Activated naive CD8-positive, alpha-beta T cell treated with anti-CD3 and anti-CD28 coated beads for 36 hours (primary cell): ENCODE measurements at regions not wholly inside any gene's neighbourhood (a gene's known extent, or its start where the extent isn't known, plus 50 kb on each side); places are given as distances from the start of the nearest gene placed in this dataset.
"Not testable (repeated sequence)": the region's sequence is repeated elsewhere in the genome, so short reads cannot be mapped to it uniquely, and the experiment has no call there.

ENCODE experiments used
- DNase-seq: peaks from one replicate; pipeline ENCODE4 v3.0.0; 2021
- H3K27ac Mint-ChIP-seq: one replicate; pipeline ENCODE4 v1.8.0; 2022; ENCODE audit warnings: mild to moderate bottlenecking, moderate library complexity, mixed read lengths
- H3K27me3 Mint-ChIP-seq: one replicate; pipeline ENCODE4 v1.8.0; 2022; ENCODE audit warnings: mild to moderate bottlenecking, mixed read lengths
- H3K36me3 Mint-ChIP-seq: one replicate; pipeline ENCODE4 v1.8.0; 2021; ENCODE audit warnings: mild to moderate bottlenecking, mixed read lengths
- H3K4me1 Mint-ChIP-seq: one replicate; pipeline ENCODE4 v1.8.0; 2021; ENCODE audit warnings: mixed read lengths
- H3K4me3 Mint-ChIP-seq: one replicate; pipeline ENCODE4 v1.8.0; 2022; ENCODE audit warnings: mild to moderate bottlenecking, moderate library complexity, mixed read lengths
- H3K9me3 Mint-ChIP-seq: one replicate; pipeline ENCODE4 v1.8.0; 2022; ENCODE audit warnings: mixed read lengths

- Mint-ChIP-seq H3K27ac (no peak overlapping the region), H3K27me3 (no peaks in the 10 kb centered on the region), H3K4me3 (no peak overlapping the region), H3K4me1 (no peaks in the 10 kb centered on the region), H3K36me3 (no peaks in the 10 kb centered on the region), H3K9me3 (no peaks in the 10 kb centered on the region)
- no peak for DNase-seq
Measured at GRCh38 chr15:46034755-46035154, 399.9 kb downstream of the SQOR start.

DNA sequence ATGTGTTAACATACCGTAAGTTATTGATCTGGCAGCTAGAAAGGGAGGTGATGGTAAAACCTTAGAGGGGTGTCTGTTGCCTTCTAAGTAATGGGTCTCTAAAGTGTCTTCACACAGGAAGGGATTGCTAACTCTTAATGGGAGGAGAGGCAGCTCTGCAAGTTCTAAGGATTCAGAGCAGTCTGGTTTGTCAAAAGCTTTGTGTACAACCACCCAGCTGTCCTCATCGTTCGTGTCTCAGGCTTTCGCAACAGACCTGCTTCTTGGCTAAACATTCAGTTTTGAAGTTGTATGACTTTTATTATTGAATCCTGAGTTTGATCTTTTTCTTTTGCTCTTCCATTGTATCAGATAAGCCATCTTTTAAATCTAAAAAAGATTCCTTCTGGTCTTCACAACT, 404.9 kb downstream of the SQOR start:
- Mint-ChIP-seq H3K36me3 (no peaks in the 10 kb centered on the region), H3K9me3 (no peaks in the 10 kb centered on the region), H3K4me3 (no peak overlapping the region), H3K4me1 (no peaks in the 10 kb centered on the region), H3K27ac (no peak overlapping the region), H3K27me3 (no peaks in the 10 kb centered on the region)
- DNase-seq, result no peak

DNA sequence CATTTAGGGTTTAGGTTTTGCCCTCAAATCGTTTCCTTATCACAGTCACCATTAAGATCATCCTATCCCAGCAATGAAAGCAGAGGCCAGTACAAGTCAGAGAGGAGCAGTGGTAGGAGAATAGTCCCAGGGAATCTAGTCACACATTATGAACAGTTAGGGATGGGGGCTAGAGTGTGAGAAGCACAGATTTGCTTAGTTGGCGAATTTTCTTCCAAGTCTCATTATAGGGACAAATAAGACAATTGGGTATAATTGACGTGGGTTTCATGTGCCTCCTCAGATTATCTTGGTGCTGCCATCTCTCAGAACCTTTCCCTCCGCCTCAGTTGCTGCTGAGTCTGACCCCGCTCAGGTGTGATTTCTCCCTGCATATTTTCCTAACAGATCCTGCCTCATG, 407.1 kb downstream of the SQOR start:
- Mint-ChIP-seq H3K27me3 (no peaks in the 10 kb centered on the region), H3K27ac (no peak overlapping the region), H3K36me3 (no peaks in the 10 kb centered on the region), H3K9me3 (no peaks in the 10 kb centered on the region), H3K4me1 (no peaks in the 10 kb centered on the region), H3K4me3 (no peak overlapping the region)
- DNase-seq, result no peak

GRCh38 chr15:46059921-46060594, 425.2 kb downstream of the SQOR start:
- Mint-ChIP-seq H3K27me3 (no peaks in the 10 kb centered on the region), H3K27ac (no peak overlapping the region), H3K4me1 (no peaks in the 10 kb centered on the region), H3K9me3 (no peaks in the 10 kb centered on the region), H3K36me3 (no peaks in the 10 kb centered on the region), H3K4me3 (no peak overlapping the region)
- no peak for DNase-seq

- Mint-ChIP-seq H3K36me3 (no peaks in the 10 kb centered on the region), H3K4me3 (no peak overlapping the region), H3K27ac (no peak overlapping the region), H3K4me1 (no peaks in the 10 kb centered on the region), H3K27me3 (no peaks in the 10 kb centered on the region), H3K9me3 (no peaks in the 10 kb centered on the region)
- no peak for DNase-seq
Measured at GRCh38 chr15:46061002-46061401, 426.2 kb downstream of the SQOR start.

DNA sequence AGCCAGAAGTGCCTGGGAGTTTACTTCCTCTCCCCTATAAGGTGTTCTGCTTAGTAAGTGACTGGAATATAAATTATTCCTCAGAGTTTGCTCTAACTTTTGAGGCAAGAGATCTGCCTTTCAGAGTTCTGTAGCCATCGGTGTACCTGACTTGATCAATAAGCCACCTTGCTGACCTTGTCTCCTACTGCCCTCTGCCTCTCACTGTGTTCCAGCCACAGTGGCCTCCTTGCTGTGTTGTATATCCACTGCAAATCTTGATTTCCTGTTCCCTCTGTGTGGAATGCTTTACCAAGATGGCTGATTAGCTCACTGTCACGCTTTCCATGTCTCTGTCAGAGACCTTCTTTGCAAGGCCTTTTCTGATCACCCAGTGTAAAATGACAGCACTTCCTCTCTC, 442.4 kb downstream of the SQOR start:
- DNase-seq, result no peak
- no peak overlapping the region for H3K4me3 Mint-ChIP-seq
- H3K9me3 Mint-ChIP-seq, result no peaks in the 10 kb centered on the region
- H3K27me3 Mint-ChIP-seq, result no peaks in the 10 kb centered on the region
- no peaks in the 10 kb centered on the region for H3K4me1 Mint-ChIP-seq
- H3K36me3 Mint-ChIP-seq, result no peaks in the 10 kb centered on the region
- no peak overlapping the region for H3K27ac Mint-ChIP-seq

- no peak overlapping the region for H3K27ac Mint-ChIP-seq
Measured at GRCh38 chr15:46079046-46079445, 444.2 kb downstream of the SQOR start.

DNA sequence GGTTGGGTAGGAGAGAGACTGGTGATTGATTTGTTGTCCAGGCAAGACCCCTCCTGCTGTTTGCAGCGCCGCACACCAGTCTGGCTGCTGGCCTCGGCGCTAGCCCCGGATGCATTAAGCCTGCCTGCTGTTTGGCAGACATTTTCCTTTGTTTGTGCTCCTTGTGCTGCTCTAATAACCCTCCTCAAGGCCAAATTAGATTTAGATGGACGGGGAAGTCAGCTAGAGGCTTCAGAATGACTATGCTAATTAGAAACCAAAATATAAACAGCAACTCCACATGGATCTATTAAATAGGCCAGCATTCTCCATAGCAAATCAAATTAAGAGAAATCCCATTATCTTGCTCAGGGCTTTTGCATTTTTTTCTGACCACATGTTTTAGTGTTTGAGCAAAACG, 445.2 kb downstream of the SQOR start:
- no peak overlapping the region for H3K27ac Mint-ChIP-seq
- no peaks in the 10 kb centered on the region for H3K36me3 Mint-ChIP-seq
- H3K4me1 Mint-ChIP-seq, result no peaks in the 10 kb centered on the region
- H3K9me3 Mint-ChIP-seq, result no peaks in the 10 kb centered on the region
- no peaks in the 10 kb centered on the region for H3K27me3 Mint-ChIP-seq
- no peak overlapping the region for H3K4me3 Mint-ChIP-seq
- DNase-seq, result no peak

More at GRCh38 chr15:46079046-46079445, 444.2 kb downstream of the SQOR start:
- no peak overlapping the region for H3K4me3 Mint-ChIP-seq
- no peaks in the 10 kb centered on the region for H3K4me1 Mint-ChIP-seq
- no peak for DNase-seq
- no peaks in the 10 kb centered on the region for H3K9me3 Mint-ChIP-seq
- H3K27me3 Mint-ChIP-seq, result no peaks in the 10 kb centered on the region
- no peaks in the 10 kb centered on the region for H3K36me3 Mint-ChIP-seq

GRCh38 chr15:46088486-46089445, 453.9 kb downstream of the SQOR start:
- no peaks in the 10 kb centered on the region for H3K27me3 Mint-ChIP-seq
- H3K4me3 Mint-ChIP-seq, result no peak overlapping the region
- no peaks in the 10 kb centered on the region for H3K4me1 Mint-ChIP-seq
- DNase-seq, result no peak
- peaks cover 3% of the 10 kb centered on the region for H3K9me3 Mint-ChIP-seq
- no peaks in the 10 kb centered on the region for H3K36me3 Mint-ChIP-seq
- no peak overlapping the region for H3K27ac Mint-ChIP-seq

DNA sequence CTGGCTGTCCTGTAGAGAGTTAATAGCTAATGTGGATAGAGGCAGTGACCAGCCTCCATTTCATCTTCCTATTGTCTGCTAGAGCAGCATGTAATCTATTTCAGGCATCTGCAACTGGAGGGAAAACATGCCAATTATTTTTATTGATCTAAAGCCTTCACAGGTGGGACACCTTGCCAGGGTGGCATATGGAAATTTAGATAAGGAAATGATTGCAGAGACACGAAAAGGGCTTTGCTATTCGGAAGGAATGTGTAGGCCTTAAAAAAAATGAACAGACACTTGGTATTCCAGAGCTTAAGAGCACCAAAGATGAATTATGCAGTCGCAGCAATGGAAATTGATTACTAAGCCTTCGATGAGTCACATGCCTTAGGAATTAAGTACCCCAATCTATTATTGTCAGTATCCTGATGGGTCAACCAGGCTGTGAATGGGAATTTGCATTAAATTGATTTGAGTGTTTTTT, 454.7 kb downstream of the SQOR start:
- Mint-ChIP-seq H3K27me3 (no peaks in the 10 kb centered on the region), H3K36me3 (no peaks in the 10 kb centered on the region), H3K4me1 (no peaks in the 10 kb centered on the region), H3K4me3 (no peak overlapping the region), H3K27ac (no peak overlapping the region), H3K9me3 (peaks cover 3% of the 10 kb centered on the region)
- DNase-seq, result no peak

GRCh38 chr15:46091860-46092450, 457.1 kb downstream of the SQOR start:
- H3K27me3 Mint-ChIP-seq, result no peaks in the 10 kb centered on the region
- no peaks in the 10 kb centered on the region for H3K36me3 Mint-ChIP-seq
- H3K4me3 Mint-ChIP-seq, result no peak overlapping the region
- peaks cover 3% of the 10 kb centered on the region for H3K9me3 Mint-ChIP-seq
- no peak for DNase-seq
- H3K27ac Mint-ChIP-seq, result no peak overlapping the region
- H3K4me1 Mint-ChIP-seq, result no peaks in the 10 kb centered on the region

- DNase-seq, H3K9me3 Mint-ChIP-seq, H3K4me1 Mint-ChIP-seq, H3K4me3 Mint-ChIP-seq, H3K27me3 Mint-ChIP-seq, H3K36me3 Mint-ChIP-seq, H3K27ac Mint-ChIP-seq: not testable (repeated sequence)
Measured at GRCh38 chr15:46098006-46098405, 463.2 kb downstream of the SQOR start.

DNA sequence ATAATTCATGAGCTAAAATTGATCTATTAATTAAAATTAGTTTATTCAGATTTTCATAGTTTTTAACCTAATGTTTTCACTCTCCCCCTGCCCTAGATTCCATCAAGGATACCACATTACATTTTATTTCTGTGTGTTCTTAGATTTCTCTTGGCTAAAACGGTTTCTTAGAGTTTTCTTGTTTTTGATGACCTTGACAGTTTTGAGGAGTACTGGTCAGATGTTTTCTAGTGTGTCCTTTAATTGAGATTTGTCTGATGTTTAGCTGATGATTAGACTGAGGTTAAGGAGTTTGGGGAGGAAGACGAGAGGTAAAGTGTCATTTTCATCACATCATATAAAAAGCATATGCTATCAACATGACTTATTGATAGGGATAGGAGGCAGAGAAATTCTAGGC, 475.9 kb downstream of the SQOR start:
- H3K4me1 Mint-ChIP-seq, result no peaks in the 10 kb centered on the region
- no peak overlapping the region for H3K4me3 Mint-ChIP-seq
- no peaks in the 10 kb centered on the region for H3K27me3 Mint-ChIP-seq
- no peak overlapping the region for H3K27ac Mint-ChIP-seq
- peaks cover 3% of the 10 kb centered on the region for H3K9me3 Mint-ChIP-seq
- H3K36me3 Mint-ChIP-seq, result no peaks in the 10 kb centered on the region
- DNase-seq, result no peak

DNA sequence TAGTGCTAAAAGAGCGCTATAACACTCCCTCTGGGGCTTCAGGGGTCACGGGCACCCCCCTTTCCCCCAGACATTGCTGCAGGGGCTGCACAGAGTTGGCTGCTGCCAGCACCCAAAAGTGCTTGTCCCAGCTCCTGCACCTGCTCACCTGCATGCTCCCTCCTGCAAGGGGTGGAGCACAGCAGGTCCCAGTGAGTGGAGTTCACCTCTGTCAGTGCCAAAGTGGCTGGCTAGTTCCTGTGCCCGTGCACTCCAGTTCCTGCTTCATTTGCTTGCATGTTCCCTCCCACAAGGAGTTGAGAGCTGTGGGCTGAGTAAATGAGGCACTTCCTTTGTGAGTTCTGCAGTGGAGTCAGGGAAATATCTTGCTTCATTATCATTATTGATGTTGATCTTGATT, 476.9 kb downstream of the SQOR start:
- no peak for DNase-seq
- H3K4me3 Mint-ChIP-seq, result no peak overlapping the region
- no peaks in the 10 kb centered on the region for H3K36me3 Mint-ChIP-seq
- no peak overlapping the region for H3K27ac Mint-ChIP-seq
- H3K27me3 Mint-ChIP-seq, result no peaks in the 10 kb centered on the region
- no peaks in the 10 kb centered on the region for H3K4me1 Mint-ChIP-seq
- peaks cover 3% of the 10 kb centered on the region for H3K9me3 Mint-ChIP-seq

DNA sequence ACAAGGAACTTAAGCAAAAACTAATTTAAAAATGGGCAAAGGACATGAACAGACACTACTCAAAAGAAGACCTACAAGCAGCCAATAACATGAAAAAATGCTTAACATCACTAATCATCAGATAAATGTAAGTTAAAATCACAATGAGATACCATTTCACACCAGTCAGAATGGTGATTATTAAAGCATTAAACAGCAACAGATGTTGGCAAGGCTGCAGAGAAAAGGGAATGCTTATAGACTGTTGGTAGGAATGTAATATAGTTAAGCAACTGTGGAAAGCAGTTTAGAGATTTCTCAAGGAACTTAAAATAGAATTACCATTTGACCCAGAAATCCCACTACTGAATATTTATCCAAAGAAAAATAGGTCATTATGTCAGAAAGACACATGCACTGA, 482.2 kb downstream of the SQOR start:
- H3K9me3 Mint-ChIP-seq, result no peaks in the 10 kb centered on the region
- no peak overlapping the region for H3K27ac Mint-ChIP-seq
- H3K36me3 Mint-ChIP-seq, result no peaks in the 10 kb centered on the region
- DNase-seq, result no peak
- no peaks in the 10 kb centered on the region for H3K27me3 Mint-ChIP-seq
- H3K4me1 Mint-ChIP-seq, result no peaks in the 10 kb centered on the region
- H3K4me3 Mint-ChIP-seq, result no peak overlapping the region
